Adrenal gland (tissue), 5 donors: ENCODE measurements at regions not wholly inside any gene's neighbourhood (a gene's known extent, or its start where the extent isn't known, plus 50 kb on each side); places are given as distances from the start of the nearest gene placed in this dataset.

Experiments
- CTCF ChIP-seq, 6 experiments: fragments of 450-650 bp in 4 of 6; fragments of 200-600 bp in 2 of 6; sonication (generic) in 1 of 6; IDR thresholded peaks; 1 replicate in 5 of 6; 2 replicates in 1 of 6; pipeline versions ENCODE4 v1.5.1 to v1.8.0; 2016 to 2021; ENCODE audit warnings: antibody characterized with exemption in 6 of 6, mild to moderate bottlenecking in 2 of 6, moderate library complexity in 1 of 6
- POLR2A ChIP-seq, 2 donors: fragments of 450-650 bp; IDR thresholded peaks; one replicate each; pipeline ENCODE4 v1.6.1; 2017; ENCODE audit warnings: antibody characterized with exemption in 2 of 2, mild to moderate bottlenecking in 2 of 2, moderate library complexity in 1 of 2
- donor health status: DM: no; HTN: no; CAD: no.

- TF ChIP-seq POLR2A (IDR thresholded peaks at IDR 0.05) (no peak), CTCF (IDR thresholded peaks at IDR 0.05) (no peak)
These were observed 139.4 kb downstream of the ASB1 start for GRCh38 chr2:238566001-238566645.
